Liver (tissue), 8 donors: ENCODE measurements at regions not wholly inside any gene's neighbourhood (a gene's known extent, or its start where the extent isn't known, plus 50 kb on each side); places are given as distances from the start of the nearest gene placed in this dataset.

Experiments used
- DNase-seq: peaks from one replicate; pipeline ENCODE4 v3.0.0-alpha.2; 2017; ENCODE audit warnings: low spot score
- H3K27ac ChIP-seq, 2 donors: one replicate each; pipeline ENCODE4 v1.7.0; 2013; ENCODE audit warnings: inconsistent platforms in 2 of 2, low read length in 2 of 2, control low read depth in 1 of 2, low read depth in 1 of 2, mild to moderate bottlenecking in 1 of 2
- H3K27me3 ChIP-seq, 4 donors: one replicate each; pipeline versions ENCODE4 v1.6.1 to v1.7.0; 2013; ENCODE audit warnings: low read length in 3 of 4, inconsistent platforms in 1 of 4, mild to moderate bottlenecking in 1 of 4, moderate library complexity in 1 of 4; ENCODE audit not compliant: control insufficient read depth in 4 of 4, insufficient read depth in 4 of 4
- H3K36me3 ChIP-seq, 4 donors: one replicate each; pipeline versions ENCODE4 v1.6.1 to v1.7.0; 2013; ENCODE audit warnings: low read length in 3 of 4, mild to moderate bottlenecking in 3 of 4, low read depth in 1 of 4, moderate library complexity in 1 of 4; ENCODE audit not compliant: control insufficient read depth in 4 of 4, insufficient read depth in 3 of 4
- H3K4me1 ChIP-seq, 4 donors: one replicate each; pipeline versions ENCODE4 v1.6.1 to v1.7.0; 2013; ENCODE audit warnings: low read length in 3 of 4, mild to moderate bottlenecking in 3 of 4, moderate library complexity in 1 of 4; ENCODE audit not compliant: control insufficient read depth in 4 of 4, insufficient read depth in 4 of 4
- H3K4me3 ChIP-seq, 3 donors: one replicate each; pipeline versions ENCODE4 v1.6.1 to v1.7.0; 2013; ENCODE audit warnings: low read length in 3 of 3, control low read depth in 1 of 3, low read depth in 1 of 3, mild to moderate bottlenecking in 1 of 3
- H3K9ac ChIP-seq, 2 donors: one replicate each; pipeline ENCODE4 v1.7.0; 2013; ENCODE audit warnings: low read length in 2 of 2, mild to moderate bottlenecking in 2 of 2, moderate library complexity in 2 of 2, control low read depth in 1 of 2, low read depth in 1 of 2
- H3K9me3 ChIP-seq, 4 donors: one replicate each; pipeline versions ENCODE4 v1.6.1 to v1.7.0; 2013; ENCODE audit warnings: low read length in 3 of 4; ENCODE audit not compliant: control insufficient read depth in 4 of 4
- CTCF ChIP-seq: fragments of 150-350 bp; IDR thresholded peaks from 2 replicates; pipeline ENCODE4 v1.5.1; 2017; ENCODE audit warnings: improper control_type of control experiment, low read depth, low read length; ENCODE audit not compliant: missing input control
- EGR1 ChIP-seq, 2 donors: IDR thresholded peaks; 2 replicates each; pipeline ENCODE4 v1.6.1; 2016 to 2018; ENCODE audit warnings: antibody characterized with exemption in 2 of 2, low read depth in 2 of 2
- FOXA1 ChIP-seq: IDR thresholded peaks from 2 replicates; pipeline ENCODE4 v1.6.1; 2016; ENCODE audit warnings: antibody characterized with exemption
- FOXA2 ChIP-seq: IDR thresholded peaks from 2 replicates; pipeline ENCODE4 v1.6.1; 2016; ENCODE audit warnings: antibody characterized with exemption
- GABPA ChIP-seq, 2 donors: IDR thresholded peaks in 1 of 2; conservative IDR thresholded peaks in 1 of 2; 2 replicates each; pipeline ENCODE4 v1.6.1; 2016; ENCODE audit warnings: antibody characterized with exemption in 2 of 2, mild to moderate bottlenecking in 1 of 2, moderate library complexity in 1 of 2
- HNF4A ChIP-seq, 2 donors: conservative IDR thresholded peaks; 2 replicates each; pipeline ENCODE4 v1.6.1; 2016; ENCODE audit warnings: antibody characterized with exemption in 2 of 2, mild to moderate bottlenecking in 2 of 2
- HNF4G ChIP-seq: IDR thresholded peaks from 2 replicates; pipeline ENCODE4 v1.6.1; 2016; ENCODE audit warnings: antibody characterized with exemption
- JUND ChIP-seq, 2 donors: IDR thresholded peaks; 2 replicates each; pipeline ENCODE4 v1.6.1; 2016; ENCODE audit warnings: antibody characterized with exemption in 2 of 2
- NR2F2 ChIP-seq: IDR thresholded peaks from 2 replicates; pipeline ENCODE4 v1.6.1; 2016; ENCODE audit warnings: antibody characterized with exemption
- RAD21 ChIP-seq, 2 donors: IDR thresholded peaks; 2 replicates each; pipeline ENCODE4 v1.6.1; 2016; ENCODE audit warnings: antibody characterized with exemption in 2 of 2, mild to moderate bottlenecking in 2 of 2
- REST ChIP-seq: IDR thresholded peaks from 2 replicates; pipeline ENCODE4 v1.6.1; 2016; ENCODE audit warnings: antibody characterized with exemption, mild to moderate bottlenecking
- RXRA ChIP-seq, 2 donors: IDR thresholded peaks; 2 replicates each; pipeline ENCODE4 v1.6.1; 2017 to 2018; ENCODE audit warnings: antibody characterized with exemption in 2 of 2, mild to moderate bottlenecking in 1 of 2
- SP1 ChIP-seq: IDR thresholded peaks from 2 replicates; pipeline ENCODE4 v1.6.1; 2018; ENCODE audit warnings: antibody characterized with exemption, mild to moderate bottlenecking
- TAF1 ChIP-seq: conservative IDR thresholded peaks from 2 replicates; pipeline ENCODE4 v1.6.1; 2016; ENCODE audit warnings: antibody characterized with exemption, mild to moderate bottlenecking
- YY1 ChIP-seq: IDR thresholded peaks from 2 replicates; pipeline ENCODE4 v1.6.1; 2016; ENCODE audit warnings: antibody characterized with exemption, mild to moderate bottlenecking
- ZBTB33 ChIP-seq: IDR thresholded peaks from 2 replicates; pipeline ENCODE4 v1.6.1; 2016; ENCODE audit warnings: antibody characterized with exemption
- WGBS: extraction: QIAGEN DNeasy Blood & Tissue Kit; methylation state at CpG from one replicate; pipeline ENCODE4 v1.1.7; 2013; 5-methylcytosine and 5-hydroxymethylcytosine counted together
- TF ChIP-seq, protein P1 (sequence below): IDR thresholded peaks from 2 replicates; pipeline ENCODE4 v1.6.1; 2016; ENCODE audit warnings: antibody characterized with exemption
- TF ChIP-seq, protein P2 (sequence below): IDR thresholded peaks from 2 replicates; pipeline ENCODE4 v1.6.1; 2016; ENCODE audit warnings: antibody characterized with exemption
- donor health status: healthy.
- donor health status: healthy.
- donor health status: healthy.
- donor health status: healthy.
- donor health status: healthy.

GRCh38 chr4:184896868-184897715 is 71.3 kb upstream of the ACSL1 start:
- H3K27me3 ChIP-seq, result no peaks in the 10 kb centered on the region
- H3K9me3 ChIP-seq, result no peaks in the 10 kb centered on the region
- peak overlapping the region in 1 of 2 donors; percentile 61 for H3K9ac ChIP-seq
- peaks cover 4 to 84% (median 50%) of the 10 kb centered on the region in 4 donors for H3K4me1 ChIP-seq
- peak overlapping the region; percentile 91 to 95 for H3K27ac ChIP-seq
- TF ChIP-seq NR2F2 (peak; percentile 55), CTCF (no peak), JUND (IDR thresholded peaks at IDR 0.05) (peak; percentile 82 to 90), YY1 (peak; percentile 92), HNF4G (peak; percentile 14), REST (peak; percentile 73), TAF1 (no peak), RXRA (IDR thresholded peaks at IDR 0.05) (peak; percentile 98 to 99), ZBTB33 (peak; percentile 92), EGR1 (IDR thresholded peaks at IDR 0.05; ENCODE audit: low read depth in 2 of 2) (peak; percentile 35 to 76), GABPA (IDR thresholded peaks at IDR 0.05 in 1 of 2, conservative IDR thresholded peaks at IDR 0.05 in 1 of 2) (no peak), FOXA2 (peak; percentile 85), SP1 (peak; percentile 97), FOXA1 (peak; percentile 80), HNF4A (conservative IDR thresholded peaks at IDR 0.05) (peak; percentile 71 to 86), RAD21 (IDR thresholded peaks at IDR 0.05) (peak; percentile 56 to 57)
- TF ChIP-seq, protein P1, sequence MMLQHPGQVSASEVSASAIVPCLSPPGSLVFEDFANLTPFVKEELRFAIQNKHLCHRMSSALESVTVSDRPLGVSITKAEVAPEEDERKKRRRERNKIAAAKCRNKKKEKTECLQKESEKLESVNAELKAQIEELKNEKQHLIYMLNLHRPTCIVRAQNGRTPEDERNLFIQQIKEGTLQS, result peak; percentile 94
- TF ChIP-seq, protein P2, sequence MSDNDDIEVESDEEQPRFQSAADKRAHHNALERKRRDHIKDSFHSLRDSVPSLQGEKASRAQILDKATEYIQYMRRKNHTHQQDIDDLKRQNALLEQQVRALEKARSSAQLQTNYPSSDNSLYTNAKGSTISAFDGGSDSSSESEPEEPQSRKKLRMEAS, result peak; percentile 90
- DNase-seq, result no peak
- H3K36me3 ChIP-seq, result no peaks in the 10 kb centered on the region
- 31% methylated on average over 19 of the region's 19 CpGs for WGBS
- peak overlapping the region; percentile 20 to 78 (median 27) for H3K4me3 ChIP-seq
